ENCODE measurements at regions not wholly inside any gene's neighbourhood (a gene's known extent, or its start where the extent isn't known, plus 50 kb on each side); places are given as distances from the start of the nearest gene placed in this dataset.

- TF ChIP-seq CTCF (IDR thresholded peaks at IDR 0.05) (no peak), EZH2 (IDR thresholded peaks at IDR 0.05) (no peak)
Observed at GRCh38 chr13:52949742-52950141, 78.9 kb upstream of the OLFM4 start.

Data from neural progenitor cell (in vitro differentiated cells).